ENCODE measurements at regions not wholly inside any gene's neighbourhood (a gene's known extent, or its start where the extent isn't known, plus 50 kb on each side); places are given as distances from the start of the nearest gene placed in this dataset.

DNA sequence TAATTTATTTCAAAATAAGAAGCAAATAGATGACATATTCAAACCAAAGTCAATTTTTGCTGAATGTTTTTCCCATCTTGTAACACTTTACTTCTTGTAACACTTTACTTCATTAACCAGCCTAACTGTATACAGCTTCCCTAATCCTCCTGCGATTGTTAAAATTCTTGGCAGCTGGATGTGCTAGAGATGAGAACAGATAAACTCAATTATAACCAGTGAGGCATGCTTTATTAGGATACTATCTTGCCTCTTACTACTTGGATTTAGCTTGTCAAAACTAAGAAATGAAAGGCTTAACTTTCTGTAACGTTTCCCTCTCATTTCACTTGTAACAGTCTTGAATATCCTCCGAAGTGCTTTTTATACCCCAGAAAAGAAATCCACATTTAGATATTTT, 94.1 kb upstream of the BMP5 start:
- H3K4me3 ChIP-seq (ENCODE audit: low read depth, low read length): no peak overlapping the region
- DNase-seq (ENCODE audit: low read depth): no peak
- no peak for TF ChIP-seq MYC (IDR thresholded peaks at IDR 0.05; ENCODE audit: low read depth, low read length)
- TF ChIP-seq, protein P1, sequence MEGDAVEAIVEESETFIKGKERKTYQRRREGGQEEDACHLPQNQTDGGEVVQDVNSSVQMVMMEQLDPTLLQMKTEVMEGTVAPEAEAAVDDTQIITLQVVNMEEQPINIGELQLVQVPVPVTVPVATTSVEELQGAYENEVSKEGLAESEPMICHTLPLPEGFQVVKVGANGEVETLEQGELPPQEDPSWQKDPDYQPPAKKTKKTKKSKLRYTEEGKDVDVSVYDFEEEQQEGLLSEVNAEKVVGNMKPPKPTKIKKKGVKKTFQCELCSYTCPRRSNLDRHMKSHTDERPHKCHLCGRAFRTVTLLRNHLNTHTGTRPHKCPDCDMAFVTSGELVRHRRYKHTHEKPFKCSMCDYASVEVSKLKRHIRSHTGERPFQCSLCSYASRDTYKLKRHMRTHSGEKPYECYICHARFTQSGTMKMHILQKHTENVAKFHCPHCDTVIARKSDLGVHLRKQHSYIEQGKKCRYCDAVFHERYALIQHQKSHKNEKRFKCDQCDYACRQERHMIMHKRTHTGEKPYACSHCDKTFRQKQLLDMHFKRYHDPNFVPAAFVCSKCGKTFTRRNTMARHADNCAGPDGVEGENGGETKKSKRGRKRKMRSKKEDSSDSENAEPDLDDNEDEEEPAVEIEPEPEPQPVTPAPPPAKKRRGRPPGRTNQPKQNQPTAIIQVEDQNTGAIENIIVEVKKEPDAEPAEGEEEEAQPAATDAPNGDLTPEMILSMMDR (IDR thresholded peaks at IDR 0.05; ENCODE audit: low read depth, low read length): no peak

DNA sequence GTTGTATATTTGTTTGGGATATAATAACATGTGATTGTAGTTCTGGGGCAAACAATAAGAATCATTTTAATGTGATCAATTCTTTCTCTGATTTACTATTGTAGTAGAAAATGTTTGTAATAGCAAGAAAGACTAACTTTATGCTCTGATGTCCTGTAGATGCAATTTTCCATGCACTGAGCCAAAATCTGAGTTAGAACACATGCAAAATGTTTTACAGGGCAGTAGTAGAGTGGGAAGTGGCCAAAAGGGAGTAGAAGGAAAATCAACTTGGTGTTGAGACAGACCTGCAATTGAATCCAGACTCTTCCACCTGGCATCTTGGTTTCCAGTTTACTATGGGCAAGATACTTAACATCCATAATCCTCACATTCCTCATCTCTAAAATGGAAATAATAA, 93.5 kb upstream of the BMP5 start:
- H3K4me3 ChIP-seq (ENCODE audit: low read depth, low read length): no peak overlapping the region
- TF ChIP-seq, protein P2, sequence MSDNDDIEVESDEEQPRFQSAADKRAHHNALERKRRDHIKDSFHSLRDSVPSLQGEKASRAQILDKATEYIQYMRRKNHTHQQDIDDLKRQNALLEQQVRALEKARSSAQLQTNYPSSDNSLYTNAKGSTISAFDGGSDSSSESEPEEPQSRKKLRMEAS (IDR thresholded peaks at IDR 0.05; ENCODE audit: low read depth, low read length): no peak
- TF ChIP-seq POLR2A (IDR thresholded peaks at IDR 0.05; ENCODE audit: extremely low read depth, insufficient read length) (no peak), MYC (IDR thresholded peaks at IDR 0.05; ENCODE audit: low read depth, low read length) (no peak)
- TF ChIP-seq, protein P1 (IDR thresholded peaks at IDR 0.05; ENCODE audit: low read depth, low read length): no peak

DNA sequence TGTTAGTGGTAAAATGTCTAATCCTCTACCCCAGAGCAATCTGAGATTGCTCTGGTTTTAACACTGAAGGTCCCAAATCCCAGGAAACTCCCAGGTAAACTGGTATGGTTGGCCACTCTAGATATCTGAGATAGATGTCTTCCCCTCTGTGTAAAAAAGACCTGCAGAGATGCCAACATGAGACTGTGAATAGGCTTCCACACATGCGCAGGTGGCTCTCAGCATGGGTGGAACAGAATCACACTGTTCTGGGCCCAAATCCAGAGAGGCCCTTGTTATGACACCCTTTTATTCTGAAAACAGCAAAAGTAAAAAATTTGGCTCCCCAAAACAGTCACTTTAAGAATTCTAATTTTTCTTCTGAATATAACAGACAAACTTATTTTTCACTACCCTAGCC, 88.7 kb upstream of the BMP5 start:
- TF ChIP-seq MYC (IDR thresholded peaks at IDR 0.05; ENCODE audit: low read depth, low read length): no peak
- TF ChIP-seq, protein P2 (IDR thresholded peaks at IDR 0.05; ENCODE audit: low read depth, low read length): no peak
- TF ChIP-seq, protein P1 (IDR thresholded peaks at IDR 0.05; ENCODE audit: low read depth, low read length): no peak
- TF ChIP-seq POLR2A (IDR thresholded peaks at IDR 0.05; ENCODE audit: extremely low read depth, insufficient read length): no peak
- no peak for DNase-seq (ENCODE audit: low read depth)
- H3K4me3 ChIP-seq (ENCODE audit: low read depth, low read length): no peak overlapping the region

More for the DNA sequence above, 93.5 kb upstream of the BMP5 start:
- DNase-seq (ENCODE audit: low read depth): no peak

DNA sequence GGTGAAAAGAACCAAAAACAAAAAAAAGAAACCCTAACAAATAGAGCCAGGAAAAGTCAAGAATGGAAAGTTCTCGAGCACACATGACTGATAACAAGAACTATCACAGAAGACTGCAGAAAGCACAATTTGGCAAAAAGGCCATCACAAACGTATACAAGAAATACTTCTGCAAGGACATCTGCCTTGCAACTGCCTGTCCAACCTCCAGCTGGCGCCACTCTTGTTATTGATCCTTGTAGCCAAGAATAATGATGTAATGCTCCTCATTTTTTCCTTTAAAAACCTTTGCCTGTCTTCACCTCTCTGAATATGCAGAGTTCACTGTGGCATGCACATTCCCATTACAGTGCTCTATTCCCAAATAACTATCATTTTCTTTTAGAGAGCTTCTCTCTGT, 87.9 kb upstream of the BMP5 start:
- no peak for TF ChIP-seq POLR2A (IDR thresholded peaks at IDR 0.05; ENCODE audit: extremely low read depth, insufficient read length)
- TF ChIP-seq, protein P2 (IDR thresholded peaks at IDR 0.05; ENCODE audit: low read depth, low read length): no peak
- no peak for TF ChIP-seq MYC (IDR thresholded peaks at IDR 0.05; ENCODE audit: low read depth, low read length)
- TF ChIP-seq, protein P1 (IDR thresholded peaks at IDR 0.05; ENCODE audit: low read depth, low read length): peak; percentile 40
- H3K4me3 ChIP-seq (ENCODE audit: low read depth, low read length): no peak overlapping the region
- DNase-seq (ENCODE audit: low read depth): peak; percentile 17

DNA sequence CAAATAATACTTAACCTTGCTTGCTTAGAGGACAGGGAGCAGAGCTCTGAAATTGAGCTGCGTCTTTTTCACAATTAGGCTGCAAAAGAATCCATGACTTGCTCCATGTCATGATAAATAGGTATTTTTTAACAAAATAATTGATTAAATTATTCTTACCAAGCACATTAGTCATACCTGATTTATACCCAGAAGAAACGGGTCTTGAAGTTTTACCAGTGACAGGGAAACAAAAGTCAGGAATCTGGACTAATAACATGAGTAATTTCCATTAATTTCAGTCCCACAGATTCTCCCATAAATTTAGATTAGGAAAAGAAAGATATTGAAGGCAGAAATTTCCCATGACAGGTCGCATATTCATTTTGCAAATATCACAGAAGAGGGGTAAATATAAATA, 85.0 kb upstream of the BMP5 start:
- DNase-seq (ENCODE audit: low read depth): no peak
- TF ChIP-seq, protein P1 (IDR thresholded peaks at IDR 0.05; ENCODE audit: low read depth, low read length): no peak
- TF ChIP-seq, protein P2 (IDR thresholded peaks at IDR 0.05; ENCODE audit: low read depth, low read length): no peak
- no peak for TF ChIP-seq MYC (IDR thresholded peaks at IDR 0.05; ENCODE audit: low read depth, low read length)
- TF ChIP-seq POLR2A (IDR thresholded peaks at IDR 0.05; ENCODE audit: extremely low read depth, insufficient read length): no peak
- H3K4me3 ChIP-seq (ENCODE audit: low read depth, low read length): no peak overlapping the region

DNA sequence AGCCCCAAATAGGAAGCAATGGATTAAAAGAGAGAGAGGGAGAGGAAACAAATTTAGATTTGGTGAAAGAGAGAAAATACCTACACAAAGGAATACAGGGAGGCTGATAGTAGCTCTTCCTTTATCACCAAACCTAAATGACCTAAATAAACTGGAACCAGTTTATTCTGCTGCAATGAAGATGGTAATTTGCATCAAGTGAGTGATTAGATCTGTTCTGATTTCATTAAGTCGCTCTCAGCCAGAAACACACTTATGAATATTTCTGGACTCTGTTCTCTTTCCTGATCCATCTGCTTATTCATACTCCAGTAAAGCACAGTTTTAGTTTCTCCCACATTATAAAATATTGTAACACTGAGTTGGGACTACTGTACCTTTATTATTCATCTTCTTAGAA, 83.4 kb upstream of the BMP5 start:
- TF ChIP-seq, protein P2 (IDR thresholded peaks at IDR 0.05; ENCODE audit: low read depth, low read length): no peak
- TF ChIP-seq POLR2A (IDR thresholded peaks at IDR 0.05; ENCODE audit: extremely low read depth, insufficient read length) (no peak), MYC (IDR thresholded peaks at IDR 0.05; ENCODE audit: low read depth, low read length) (no peak)
- TF ChIP-seq, protein P1 (IDR thresholded peaks at IDR 0.05; ENCODE audit: low read depth, low read length): no peak
- no peak for DNase-seq (ENCODE audit: low read depth)
- H3K4me3 ChIP-seq (ENCODE audit: low read depth, low read length): no peak overlapping the region

Data from NB4 (cell line).